CD14-positive monocyte (primary cell): ENCODE measurements at regions not wholly inside any gene's neighbourhood (a gene's known extent, or its start where the extent isn't known, plus 50 kb on each side); places are given as distances from the start of the nearest gene placed in this dataset.

ENCODE experiments used
- DNase-seq, 3 donors: peaks; one replicate each; pipeline ENCODE4 v3.0.0-alpha.2; 2011 to 2022
- H2AFZ ChIP-seq: 2 replicates; pipeline ENCODE4 v1.6.0; 2012; ENCODE audit warnings: mild to moderate bottlenecking, low read depth, low read length, inconsistent platforms; ENCODE audit not compliant: insufficient read depth, poor library complexity, severe bottlenecking
- H3K27ac ChIP-seq, 2 donors: 1 replicate in 1 of 2; 2 replicates in 1 of 2; pipeline ENCODE4 v1.5.1; 2012 to 2013; ENCODE audit warnings: low read length in 2 of 2, control low read depth in 1 of 2, inconsistent platforms in 1 of 2, low read depth in 1 of 2, mild to moderate bottlenecking in 1 of 2
- H3K27me3 ChIP-seq, 2 donors: one replicate each; pipeline versions ENCODE4 v1.6.0 to v1.6.1; 2011 to 2013; ENCODE audit warnings: low read length in 2 of 2; ENCODE audit not compliant: control insufficient read depth in 2 of 2, insufficient read depth in 2 of 2
- H3K36me3 ChIP-seq, 2 donors: replicated peaks in 1 of 2; 1 replicate in 1 of 2; 2 replicates in 1 of 2; pipeline versions ENCODE4 v1.5.1 to v1.6.1; 2012 to 2013; ENCODE audit warnings: low read length in 2 of 2, control low read depth in 1 of 2, inconsistent platforms in 1 of 2, mild to moderate bottlenecking in 1 of 2; ENCODE audit not compliant: insufficient read depth in 2 of 2, control insufficient read depth in 1 of 2
- H3K4me1 ChIP-seq, 2 donors: 1 replicate in 1 of 2; 2 replicates in 1 of 2; pipeline versions ENCODE4 v1.5.1 to v1.6.1; 2012 to 2013; ENCODE audit warnings: low read length in 2 of 2, control low read depth in 1 of 2, inconsistent platforms in 1 of 2, mild to moderate bottlenecking in 1 of 2, moderate library complexity in 1 of 2; ENCODE audit not compliant: insufficient read depth in 2 of 2, control insufficient read depth in 1 of 2
- H3K4me2 ChIP-seq: replicated peaks from 2 replicates; pipeline ENCODE3; 2012; ENCODE audit warnings: low read length, moderate library complexity, mild to moderate bottlenecking; ENCODE audit not compliant: poor library complexity, severe bottlenecking; ENCODE audit errors: extremely low read depth
- H3K4me3 ChIP-seq, 3 experiments: fragments of 200-600 bp in 1 of 3; sonication (generic) in 1 of 3; replicated peaks in 1 of 3; 1 replicate in 2 of 3; 2 replicates in 1 of 3; pipeline ENCODE4 v1.5.1; 2011 to 2013; ENCODE audit warnings: low read length in 3 of 3, mild to moderate bottlenecking in 3 of 3, control low read depth in 2 of 3, low read depth in 2 of 3, inconsistent platforms in 1 of 3, moderate library complexity in 1 of 3
- H3K79me2 ChIP-seq: 2 replicates; pipeline ENCODE4 v1.6.0; 2012; ENCODE audit warnings: mild to moderate bottlenecking, control low read depth, inconsistent platforms, low read length, moderate library complexity; ENCODE audit not compliant: insufficient read depth
- H3K9ac ChIP-seq: 2 replicates; pipeline ENCODE4 v1.6.0; 2017; ENCODE audit warnings: low read length, mild to moderate bottlenecking; ENCODE audit not compliant: insufficient read depth, poor library complexity, severe bottlenecking
- H3K9me3 ChIP-seq, 2 donors: replicated peaks in 1 of 2; 1 replicate in 1 of 2; 2 replicates in 1 of 2; pipeline versions ENCODE4 v1.5.1 to v1.6.1; 2012 to 2013; ENCODE audit warnings: low read length in 2 of 2, control low read depth in 1 of 2; ENCODE audit not compliant: control insufficient read depth in 1 of 2, insufficient read depth in 1 of 2
- H4K20me1 ChIP-seq: 2 replicates; pipeline ENCODE4 v1.6.0; 2012; ENCODE audit warnings: mild to moderate bottlenecking, low read length, control low read depth, moderate library complexity; ENCODE audit not compliant: insufficient read depth
- H3K27ac Mint-ChIP-seq, 7 donors: one replicate each; pipeline ENCODE4 v1.8.0; 2020; ENCODE audit warnings: mild to moderate bottlenecking in 7 of 7, mixed read lengths in 7 of 7, moderate library complexity in 6 of 7, inconsistent platforms in 2 of 7
- H3K27me3 Mint-ChIP-seq, 3 donors: one replicate each; pipeline ENCODE4 v1.8.0; 2021 to 2022; ENCODE audit warnings: low read depth in 3 of 3, mild to moderate bottlenecking in 3 of 3, mixed read lengths in 3 of 3, moderate library complexity in 3 of 3, inconsistent platforms in 1 of 3
- H3K36me3 Mint-ChIP-seq, 2 donors: one replicate each; pipeline ENCODE4 v1.8.0; 2020; ENCODE audit warnings: mixed read lengths in 2 of 2, inconsistent platforms in 1 of 2, mild to moderate bottlenecking in 1 of 2
- H3K4me1 Mint-ChIP-seq: one replicate; pipeline ENCODE4 v1.8.0; 2020; ENCODE audit warnings: mild to moderate bottlenecking, mixed read lengths
- H3K4me3 Mint-ChIP-seq, 2 donors: one replicate each; pipeline ENCODE4 v1.8.0; 2020; ENCODE audit warnings: mild to moderate bottlenecking in 2 of 2, mixed read lengths in 2 of 2, moderate library complexity in 1 of 2
- H3K9me3 Mint-ChIP-seq, 7 donors: one replicate each; pipeline ENCODE4 v1.8.0; 2020 to 2022; ENCODE audit warnings: mixed read lengths in 7 of 7, mild to moderate bottlenecking in 6 of 7, moderate library complexity in 6 of 7, inconsistent platforms in 2 of 7
- CTCF ChIP-seq: fragments of 200-600 bp; IDR thresholded peaks from one replicate; pipeline ENCODE4 v1.8.0; 2022; ENCODE audit warnings: antibody characterized with exemption, mild to moderate bottlenecking
- WGBS: methylation state at CpG from one replicate; pipeline ENCODE4 v1.1.5; 2013; ENCODE audit warnings: missing lambda C conversion rate; ENCODE audit not compliant: insufficient coverage; 5-methylcytosine and 5-hydroxymethylcytosine counted together
- intact Hi-C, 2 donors: fragments of 100-400 bp; cut with micrococcal nuclease; formaldehyde crosslinking; loops; one replicate each; pipeline versions ENCODE4 v1.15.0 to v1.15.1; 2023

- H3K36me3 ChIP-seq: no peaks in the 10 kb centered on the region
- H4K20me1 ChIP-seq: no peaks in the 10 kb centered on the region
- no peak overlapping the region for H2AFZ ChIP-seq
- H3K79me2 ChIP-seq: no peaks in the 10 kb centered on the region
- no peaks in the 10 kb centered on the region for H3K27me3 ChIP-seq
- Mint-ChIP-seq H3K36me3 (no peaks in the 10 kb centered on the region), H3K4me1 (no peaks in the 10 kb centered on the region), H3K4me3 (no peak overlapping the region), H3K27ac (no peak overlapping the region), H3K27me3 (no peaks in the 10 kb centered on the region), H3K9me3 (no peaks in the 10 kb centered on the region)
- no peak overlapping the region for H3K4me3 ChIP-seq
- intact Hi-C loops: no loop called here
- no peaks in the 10 kb centered on the region for H3K9me3 ChIP-seq
- no peaks in the 10 kb centered on the region for H3K4me1 ChIP-seq
- H3K27ac ChIP-seq: no peak overlapping the region
- H3K4me2 ChIP-seq: no peak overlapping the region
- 57% methylated on average over 4 of the region's 4 CpGs for WGBS
- no peak for DNase-seq
- no peak overlapping the region for H3K9ac ChIP-seq
- TF ChIP-seq CTCF: no peak
Observed at GRCh38 chr4:28686618-28687017, 1826.0 kb downstream of the STIM2 start.

- H3K4me1 Mint-ChIP-seq: no peaks in the 10 kb centered on the region
- WGBS: no CpG with 5 or more reads among the region's 1 CpG
- intact Hi-C loops: no loop called here
Observed at GRCh38 chr4:28690890-28691289, 1830.2 kb downstream of the STIM2 start.

More at GRCh38 chr4:28690890-28691289, 1830.2 kb downstream of the STIM2 start:
- no peak overlapping the region for H3K4me3 ChIP-seq
- no peaks in the 10 kb centered on the region for H3K36me3 ChIP-seq
- no peaks in the 10 kb centered on the region for H4K20me1 ChIP-seq
- H3K27me3 ChIP-seq: no peaks in the 10 kb centered on the region
- H3K9ac ChIP-seq: no peak overlapping the region
- H3K4me1 ChIP-seq: no peaks in the 10 kb centered on the region
- Mint-ChIP-seq H3K27me3 (no peaks in the 10 kb centered on the region), H3K36me3 (no peaks in the 10 kb centered on the region), H3K4me3 (no peak overlapping the region), H3K27ac (no peak overlapping the region), H3K9me3 (peaks cover 0 to 3% (median 0%) of the 10 kb centered on the region in 7 donors)
- DNase-seq: no peak
- TF ChIP-seq CTCF: no peak
- H3K27ac ChIP-seq: no peak overlapping the region
- no peaks in the 10 kb centered on the region for H3K79me2 ChIP-seq
- H2AFZ ChIP-seq: no peak overlapping the region
- no peaks in the 10 kb centered on the region for H3K9me3 ChIP-seq
- no peak overlapping the region for H3K4me2 ChIP-seq
